ENCODE measurements at regions not wholly inside any gene's neighbourhood (a gene's known extent, or its start where the extent isn't known, plus 50 kb on each side); places are given as distances from the start of the nearest gene placed in this dataset.

DNA sequence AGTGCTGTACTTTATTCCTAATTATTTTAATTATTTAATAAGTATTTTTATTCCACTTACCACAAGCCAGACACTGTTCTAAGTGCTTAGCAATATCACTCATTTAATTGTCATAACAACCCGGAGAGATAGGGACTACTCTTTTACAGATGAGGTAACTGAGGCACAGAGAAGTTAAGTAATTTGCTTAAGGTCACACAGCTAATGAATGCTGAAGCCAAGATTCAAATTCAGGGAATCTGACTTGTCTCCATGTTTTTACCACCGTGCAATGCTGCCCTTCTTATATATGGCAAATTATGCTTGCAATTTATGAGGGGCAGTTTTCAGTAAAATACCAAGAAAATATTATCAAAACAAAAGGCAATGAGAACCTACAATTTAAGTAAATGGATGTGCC is 168.4 kb upstream of the KIF2A start:
- TF ChIP-seq ZNF274 (IDR thresholded peaks at IDR 0.05; ENCODE audit: low read depth, low read length) (no peak), SUZ12 (IDR thresholded peaks at IDR 0.05; ENCODE audit: extremely low read depth, insufficient read depth, insufficient read length) (no peak)

All from NT2/D1 (cell line).